Astrocyte (in vitro differentiated cells and primary cell): ENCODE measurements at regions not wholly inside any gene's neighbourhood (a gene's known extent, or its start where the extent isn't known, plus 50 kb on each side); places are given as distances from the start of the nearest gene placed in this dataset.

ENCODE experiments used
- DNase-seq: peaks from one replicate; pipeline ENCODE4 v3.0.0-alpha.2; 2010; ENCODE audit warnings: low read depth
- FAIRE-seq: peaks from 2 replicates; lab custom pipeline; 2011; peaks lifted over from hg19 to GRCh38; lab: Jason Lieb, UNC
- H2AFZ ChIP-seq: 2 replicates; pipeline ENCODE4 v1.6.0; 2012; ENCODE audit warnings: low read depth, low read length, inconsistent platforms
- H3K27ac ChIP-seq: 2 replicates; pipeline ENCODE4 v1.5.1; 2011; ENCODE audit warnings: low read depth, low read length, inconsistent platforms
- H3K27me3 ChIP-seq: 2 replicates; pipeline ENCODE4 v1.6.0; 2011; ENCODE audit warnings: low read length, inconsistent platforms; ENCODE audit not compliant: insufficient read depth
- H3K36me3 ChIP-seq: 2 replicates; pipeline ENCODE4 v1.5.1; 2011; ENCODE audit warnings: low read length, inconsistent platforms; ENCODE audit not compliant: insufficient read depth
- H3K4me1 ChIP-seq: 2 replicates; pipeline ENCODE4 v1.5.1; 2011; ENCODE audit warnings: low read length, inconsistent platforms; ENCODE audit not compliant: insufficient read depth
- H3K4me2 ChIP-seq: 2 replicates; pipeline ENCODE4 v1.6.0; 2012; ENCODE audit warnings: low read length, inconsistent platforms
- H3K4me3 ChIP-seq: 2 replicates; pipeline ENCODE4 v1.5.1; 2011; ENCODE audit warnings: low read depth, mild to moderate bottlenecking, low read length, inconsistent platforms; ENCODE audit not compliant: insufficient read depth
- H3K79me2 ChIP-seq: 2 replicates; pipeline ENCODE4 v1.6.0; 2012; ENCODE audit warnings: mild to moderate bottlenecking, low read length, inconsistent platforms; ENCODE audit not compliant: insufficient read depth
- H3K9ac ChIP-seq: 2 replicates; pipeline ENCODE4 v1.6.0; 2012; ENCODE audit warnings: mild to moderate bottlenecking, low read length, inconsistent platforms
- H3K9me3 ChIP-seq: 2 replicates; pipeline ENCODE4 v1.5.1; 2012; ENCODE audit warnings: low read depth, mild to moderate bottlenecking, low read length, inconsistent platforms; ENCODE audit not compliant: insufficient read depth
- H4K20me1 ChIP-seq: 2 replicates; pipeline ENCODE4 v1.6.0; 2012; ENCODE audit warnings: low read length, inconsistent platforms; ENCODE audit not compliant: insufficient read depth
- H3K27ac Mint-ChIP-seq: one replicate; pipeline ENCODE4 v1.8.0; 2021; ENCODE audit warnings: mild to moderate bottlenecking, mixed read lengths; ENCODE audit not compliant: unreplicated experiment
- H3K27me3 Mint-ChIP-seq: one replicate; pipeline ENCODE4 v1.8.0; 2021; ENCODE audit warnings: low read depth, mixed read lengths; ENCODE audit not compliant: unreplicated experiment
- H3K36me3 Mint-ChIP-seq: one replicate; pipeline ENCODE4 v1.8.0; 2021; ENCODE audit warnings: low read depth, mixed read lengths; ENCODE audit not compliant: unreplicated experiment
- H3K4me1 Mint-ChIP-seq: one replicate; pipeline ENCODE4 v1.8.0; 2021; ENCODE audit warnings: low read depth, mixed read lengths; ENCODE audit not compliant: unreplicated experiment
- H3K4me3 Mint-ChIP-seq: one replicate; pipeline ENCODE4 v1.8.0; 2021; ENCODE audit warnings: mild to moderate bottlenecking, moderate library complexity, mixed read lengths; ENCODE audit not compliant: unreplicated experiment
- H3K9me3 Mint-ChIP-seq: one replicate; pipeline ENCODE4 v1.8.0; 2021; ENCODE audit warnings: mild to moderate bottlenecking, mixed read lengths; ENCODE audit not compliant: unreplicated experiment
- CTCF ChIP-seq: IDR thresholded peaks from 2 replicates; pipeline ENCODE4 v1.5.1; 2011; ENCODE audit warnings: low read depth, mild to moderate bottlenecking, inconsistent platforms, low read length, moderate library complexity; ENCODE audit not compliant: insufficient read depth
- EZH2 ChIP-seq: IDR thresholded peaks from 2 replicates; pipeline ENCODE4 v1.6.1; 2012; ENCODE audit warnings: mild to moderate bottlenecking, low read length, inconsistent platforms; ENCODE audit not compliant: insufficient read depth

- Mint-ChIP-seq H3K27me3 (no peaks in the 10 kb centered on the region), H3K36me3 (no peaks in the 10 kb centered on the region), H3K4me1 (peaks cover 39% of the 10 kb centered on the region), H3K9me3 (peaks cover 2% of the 10 kb centered on the region), H3K27ac (peak overlapping the region; percentile 68), H3K4me3 (no peak overlapping the region)
- Histone ChIP-seq H3K4me1 (no peaks in the 10 kb centered on the region), H3K9ac (no peak overlapping the region), H4K20me1 (no peaks in the 10 kb centered on the region), H3K4me3 (no peak overlapping the region), H3K79me2 (no peaks in the 10 kb centered on the region), H3K9me3 (no peaks in the 10 kb centered on the region), H3K27ac (no peak overlapping the region), H3K36me3 (no peaks in the 10 kb centered on the region), H2AFZ (no peak overlapping the region), H3K27me3 (no peaks in the 10 kb centered on the region), H3K4me2 (no peak overlapping the region)
- TF ChIP-seq EZH2 (no peak), CTCF (no peak)
- no peak for FAIRE-seq
- DNase-seq: no peak
These were observed 298.2 kb downstream of the KBTBD8 start for GRCh38 chr3:67296039-67296892.

GRCh38 chr3:67297715-67298475 lies 299.8 kb downstream of the KBTBD8 start:
- H3K27me3 Mint-ChIP-seq: no peaks in the 10 kb centered on the region
- no peak overlapping the region for H3K27ac Mint-ChIP-seq
- H4K20me1 ChIP-seq: no peaks in the 10 kb centered on the region
- FAIRE-seq: no peak
- H3K9me3 Mint-ChIP-seq: peaks cover 2% of the 10 kb centered on the region
- H2AFZ ChIP-seq: no peak overlapping the region
- no peak overlapping the region for H3K9ac ChIP-seq
- H3K4me3 Mint-ChIP-seq: no peak overlapping the region
- no peaks in the 10 kb centered on the region for H3K4me1 ChIP-seq
- H3K4me2 ChIP-seq: no peak overlapping the region
- no peak for DNase-seq
- no peaks in the 10 kb centered on the region for H3K79me2 ChIP-seq
- H3K9me3 ChIP-seq: no peaks in the 10 kb centered on the region
- no peak overlapping the region for H3K4me3 ChIP-seq
- no peaks in the 10 kb centered on the region for H3K36me3 ChIP-seq
- H3K36me3 Mint-ChIP-seq: no peaks in the 10 kb centered on the region
- no peak overlapping the region for H3K27ac ChIP-seq
- H3K27me3 ChIP-seq: no peaks in the 10 kb centered on the region
- peaks cover 31% of the 10 kb centered on the region for H3K4me1 Mint-ChIP-seq
- TF ChIP-seq CTCF (no peak), EZH2 (no peak)
